GM23338 (cell line): ENCODE measurements at regions not wholly inside any gene's neighbourhood (a gene's known extent, or its start where the extent isn't known, plus 50 kb on each side); places are given as distances from the start of the nearest gene placed in this dataset.

Experiments used
- ATAC-seq: fragments of 200-7000 bp; cut with Tn5 transposase; 3 replicates; pipeline ENCODE4 v1.9.1; 2020
- DNase-seq: peaks from one replicate; pipeline ENCODE4 v3.0.0-alpha.2; 2015; ENCODE audit warnings: low spot score
- H2AFZ ChIP-seq: fragments of 200-600 bp; sonication (generic); 2 replicates; pipeline ENCODE4 v1.8.0; 2016; ENCODE audit warnings: antibody characterized with exemption, mild to moderate bottlenecking, moderate library complexity
- H3F3A ChIP-seq: fragments of 200-600 bp; sonication (generic); replicated peaks from 2 replicates; pipeline ENCODE4 v1.8.0; 2017; ENCODE audit warnings: antibody characterized with exemption, mixed run types, low read depth
- H3K27ac ChIP-seq: fragments of 200-600 bp; sonication (generic); 2 replicates; pipeline ENCODE4 v1.6.1; 2016; ENCODE audit warnings: low read depth
- H3K27me3 ChIP-seq: fragments of 200-600 bp; sonication (generic); 2 replicates; pipeline ENCODE4 v1.8.0; 2016; ENCODE audit warnings: mild to moderate bottlenecking, mixed run types, moderate library complexity; ENCODE audit not compliant: insufficient read depth
- H3K36me3 ChIP-seq: fragments of 200-600 bp; sonication (generic); 2 replicates; pipeline ENCODE4 v1.8.0; 2016; ENCODE audit warnings: mild to moderate bottlenecking; ENCODE audit not compliant: insufficient read depth
- H3K4me1 ChIP-seq: fragments of 200-600 bp; sonication (generic); 2 replicates; pipeline ENCODE4 v1.8.0; 2016; ENCODE audit warnings: mild to moderate bottlenecking, moderate library complexity; ENCODE audit not compliant: insufficient read depth
- H3K4me2 ChIP-seq: fragments of 200-600 bp; sonication (generic); 2 replicates; pipeline ENCODE4 v1.7.1; 2017; ENCODE audit warnings: mixed run types
- H3K4me3 ChIP-seq: fragments of 200-600 bp; sonication (generic); 2 replicates; pipeline ENCODE4 v1.6.1; 2016; ENCODE audit warnings: mixed run types
- H3K79me2 ChIP-seq: fragments of 200-600 bp; sonication (generic); replicated peaks from 2 replicates; pipeline ENCODE4 v1.8.0; 2017; ENCODE audit warnings: mild to moderate bottlenecking; ENCODE audit not compliant: insufficient read depth
- H3K9me2 ChIP-seq: fragments of 200-600 bp; sonication (generic); 2 replicates; pipeline ENCODE4 v1.8.0; 2017; ENCODE audit not compliant: insufficient read depth
- H4K20me1 ChIP-seq: fragments of 200-600 bp; sonication (generic); replicated peaks from 2 replicates; pipeline ENCODE4 v1.8.0; 2017; ENCODE audit warnings: mild to moderate bottlenecking; ENCODE audit not compliant: insufficient read depth
- H3K27ac Mint-ChIP-seq: 2 replicates; pipeline ENCODE4 v1.8.0; 2020; ENCODE audit warnings: inconsistent platforms, mild to moderate bottlenecking, moderate library complexity, mixed read lengths
- H3K27me3 Mint-ChIP-seq: 3 replicates; pipeline ENCODE4 v1.8.0; 2022; ENCODE audit warnings: low read depth, mild to moderate bottlenecking, moderate library complexity, mixed read lengths, inconsistent platforms; ENCODE audit not compliant: insufficient read depth, poor library complexity
- H3K36me3 Mint-ChIP-seq: 3 replicates; pipeline ENCODE4 v1.8.0; 2021; ENCODE audit warnings: low read depth, mild to moderate bottlenecking, inconsistent platforms, moderate library complexity, mixed read lengths
- H3K4me1 Mint-ChIP-seq: 3 replicates; pipeline ENCODE4 v1.8.0; 2020; ENCODE audit warnings: mild to moderate bottlenecking, inconsistent platforms, mixed read lengths
- H3K4me3 Mint-ChIP-seq: 3 replicates; pipeline ENCODE4 v1.8.0; 2021; ENCODE audit warnings: moderate library complexity, mild to moderate bottlenecking, inconsistent platforms, mixed read lengths
- H3K9me3 Mint-ChIP-seq: 3 replicates; pipeline ENCODE4 v1.8.0; 2020; ENCODE audit warnings: moderate library complexity, mild to moderate bottlenecking, inconsistent platforms, mixed read lengths
- CREB1 ChIP-seq: fragments of 250-450 bp; sonication (Bioruptor Pico); IDR thresholded peaks from 2 replicates; pipeline ENCODE4 v1.5.0; 2020; ENCODE audit warnings: low read depth, mild to moderate bottlenecking, moderate library complexity
- CTCF ChIP-seq, 2 experiments: fragments of 200-600 bp in 1 of 2; sonication (generic) in 1 of 2; conservative IDR thresholded peaks; 2 replicates each; pipeline versions ENCODE4 v1.5.1 to v1.6.1; 2016 to 2017; ENCODE audit warnings: antibody characterized with exemption in 2 of 2, low read depth in 2 of 2, mild to moderate bottlenecking in 2 of 2, moderate library complexity in 1 of 2
- EZH2 ChIP-seq: fragments of 200-600 bp; sonication (generic); IDR thresholded peaks from one replicate; pipeline ENCODE4 v1.8.0; 2017; ENCODE audit warnings: antibody characterized with exemption, mild to moderate bottlenecking, low read depth; ENCODE audit not compliant: unreplicated experiment
- EZH2phosphoT487 ChIP-seq: fragments of 200-600 bp; sonication (generic); IDR thresholded peaks from one replicate; pipeline ENCODE4 v1.8.1; 2018; ENCODE audit warnings: antibody characterized with exemption; ENCODE audit not compliant: unreplicated experiment
- JUNB ChIP-seq: IDR thresholded peaks from one replicate; pipeline ENCODE4 v1.6.1; 2016; ENCODE audit warnings: antibody characterized with exemption; ENCODE audit not compliant: unreplicated experiment
- NANOG ChIP-seq: IDR thresholded peaks from 2 replicates; pipeline ENCODE4 v1.6.1; 2016; ENCODE audit warnings: antibody characterized with exemption, borderline replicate concordance
- POLR2AphosphoS5 ChIP-seq: IDR thresholded peaks from 2 replicates; pipeline ENCODE4 v1.6.1; 2016; ENCODE audit warnings: antibody characterized with exemption, low read depth
- STAT1 ChIP-seq: IDR thresholded peaks from one replicate; pipeline ENCODE4 v1.6.1; 2016; ENCODE audit warnings: antibody characterized with exemption; ENCODE audit not compliant: unreplicated experiment
- ZNF331 ChIP-seq: fragments of 250-450 bp; sonication (Bioruptor Pico); IDR thresholded peaks from 2 replicates; pipeline ENCODE4 v1.5.0; 2020; ENCODE audit warnings: low read depth, mild to moderate bottlenecking, moderate library complexity
- ZNF462 ChIP-seq: fragments of 250-450 bp; sonication (Bioruptor Pico); IDR thresholded peaks from 2 replicates; pipeline ENCODE4 v1.5.0; 2020; ENCODE audit warnings: mild to moderate bottlenecking, moderate library complexity

GRCh38 chr6:44631968-44632367 is 244.5 kb downstream of the CDC5L start:
- no peak overlapping the region for H3K4me3 Mint-ChIP-seq

More at GRCh38 chr6:44631968-44632367, 244.5 kb downstream of the CDC5L start:
- H3K4me1 Mint-ChIP-seq = peaks cover 20% of the 10 kb centered on the region
- TF ChIP-seq CTCF (conservative IDR thresholded peaks at IDR 0.05; ENCODE audit: low read depth in 2 of 2) (no peak), JUNB (no peak), STAT1 (no peak), ZNF331 (CRISPR knock-in tag) (no peak), ZNF462 (no peak), POLR2AphosphoS5 (no peak), EZH2 (no peak), CREB1 (CRISPR knock-in tag) (no peak), EZH2phosphoT487 (no peak), NANOG (no peak)
- no peak overlapping the region for H3K27ac ChIP-seq
- H3K36me3 ChIP-seq = no peaks in the 10 kb centered on the region
- ATAC-seq = no peak
- no peak overlapping the region for H2AFZ ChIP-seq
- H3K79me2 ChIP-seq = no peaks in the 10 kb centered on the region
- H3K9me2 ChIP-seq = no peaks in the 10 kb centered on the region
- H3K27me3 ChIP-seq = no peaks in the 10 kb centered on the region
- no peak overlapping the region for H3K27ac Mint-ChIP-seq
- peaks cover 5% of the 10 kb centered on the region for H3K27me3 Mint-ChIP-seq
- H3K4me2 ChIP-seq = no peak overlapping the region
- no peaks in the 10 kb centered on the region for H3K9me3 Mint-ChIP-seq
- H3K36me3 Mint-ChIP-seq = no peaks in the 10 kb centered on the region
- H3K4me3 ChIP-seq = no peak overlapping the region
- H3F3A ChIP-seq = no peaks in the 10 kb centered on the region
- no peak for DNase-seq
- H4K20me1 ChIP-seq = no peaks in the 10 kb centered on the region
- peaks cover 7% of the 10 kb centered on the region; the same call in 1 of the 2 replicates for H3K4me1 ChIP-seq
